Mesodermal cell (in vitro differentiated cells): ENCODE measurements at regions not wholly inside any gene's neighbourhood (a gene's known extent, or its start where the extent isn't known, plus 50 kb on each side); places are given as distances from the start of the nearest gene placed in this dataset.
"Not testable (repeated sequence)": the region's sequence is repeated elsewhere in the genome, so short reads cannot be mapped to it uniquely, and the experiment has no call there.

Experiments
- H3K27ac ChIP-seq: 2 replicates; pipeline ENCODE4 v1.7.0; 2013; ENCODE audit warnings: mild to moderate bottlenecking, low read depth, low read length, moderate library complexity; ENCODE audit not compliant: severe bottlenecking
- H3K36me3 ChIP-seq: 2 replicates; pipeline ENCODE4 v1.7.1; 2013; ENCODE audit warnings: mild to moderate bottlenecking, low read length, moderate library complexity; ENCODE audit not compliant: control insufficient read depth, insufficient read depth
- H3K4me1 ChIP-seq: one replicate; pipeline ENCODE4 v1.7.1; 2013; ENCODE audit warnings: mild to moderate bottlenecking, low read length; ENCODE audit not compliant: insufficient read depth, control insufficient read depth, poor library complexity, severe bottlenecking
- H3K4me3 ChIP-seq: 2 replicates; pipeline ENCODE4 v1.7.0; 2013; ENCODE audit warnings: low read length, control low read depth, mild to moderate bottlenecking; ENCODE audit not compliant: insufficient read depth, poor library complexity, severe bottlenecking; ENCODE audit errors: extremely low read depth
- H3K9me3 ChIP-seq: 2 replicates; pipeline ENCODE4 v1.7.1; 2013; ENCODE audit warnings: mild to moderate bottlenecking, low read length, moderate library complexity; ENCODE audit not compliant: control insufficient read depth
- WGBS, 2 experiments: methylation state at CpG; one replicate each; pipeline ENCODE4 v1.1.5; 2013; ENCODE audit warnings: missing lambda C conversion rate in 2 of 2; ENCODE audit not compliant: insufficient coverage in 2 of 2; 5-methylcytosine and 5-hydroxymethylcytosine counted together

DNA sequence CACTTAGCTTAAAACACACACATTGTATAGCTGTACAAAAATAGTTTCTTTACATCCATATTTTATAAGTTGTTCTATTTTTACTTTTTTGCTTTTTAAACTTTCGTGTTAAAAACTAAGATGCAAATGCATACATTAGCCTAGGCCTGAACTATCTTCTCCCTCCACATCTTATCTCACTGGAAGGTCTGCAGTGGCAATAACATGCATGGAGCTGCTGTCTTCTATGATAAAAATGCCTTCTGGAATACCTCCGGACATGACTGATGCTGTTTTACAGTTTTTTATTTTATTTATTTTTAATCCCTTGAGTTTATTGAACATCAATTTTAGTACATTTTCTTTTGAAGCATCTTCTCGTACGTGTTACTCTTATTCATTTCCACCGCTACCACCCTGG lies 112.3 kb upstream of the TSPAN8 start:
- no CpG with 5 or more reads among the region's 5 CpGs for WGBS, 2 experiments
- Histone ChIP-seq H3K9me3 (no peaks in the 10 kb centered on the region), H3K36me3 (no peaks in the 10 kb centered on the region), H3K4me1 (no peaks in the 10 kb centered on the region), H3K4me3 (no peak overlapping the region), H3K27ac (no peak overlapping the region)

DNA sequence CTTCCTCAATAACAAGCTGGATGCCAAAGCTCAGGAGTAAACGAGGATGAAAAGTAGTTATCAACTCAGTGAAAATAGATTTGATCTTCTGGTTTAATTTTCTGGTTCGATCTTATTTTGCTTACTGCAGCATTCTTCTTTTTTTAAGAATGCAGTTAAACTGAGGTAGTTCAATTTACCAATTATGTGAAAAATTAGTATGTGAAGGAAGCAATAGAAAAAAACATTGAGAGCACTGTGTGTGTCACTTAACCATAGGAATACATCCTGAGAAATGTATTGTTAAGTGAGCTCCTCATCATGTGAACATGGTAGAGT lies 111.4 kb upstream of the TSPAN8 start:
- 50% methylated on average over 2 of the region's 2 CpGs; no CpG with 5 or more reads in 1 of the 2 experiments for WGBS, 2 experiments
- Histone ChIP-seq H3K4me3 (no peak overlapping the region), H3K4me1 (no peaks in the 10 kb centered on the region), H3K9me3 (no peaks in the 10 kb centered on the region), H3K36me3 (no peaks in the 10 kb centered on the region), H3K27ac (no peak overlapping the region)

DNA sequence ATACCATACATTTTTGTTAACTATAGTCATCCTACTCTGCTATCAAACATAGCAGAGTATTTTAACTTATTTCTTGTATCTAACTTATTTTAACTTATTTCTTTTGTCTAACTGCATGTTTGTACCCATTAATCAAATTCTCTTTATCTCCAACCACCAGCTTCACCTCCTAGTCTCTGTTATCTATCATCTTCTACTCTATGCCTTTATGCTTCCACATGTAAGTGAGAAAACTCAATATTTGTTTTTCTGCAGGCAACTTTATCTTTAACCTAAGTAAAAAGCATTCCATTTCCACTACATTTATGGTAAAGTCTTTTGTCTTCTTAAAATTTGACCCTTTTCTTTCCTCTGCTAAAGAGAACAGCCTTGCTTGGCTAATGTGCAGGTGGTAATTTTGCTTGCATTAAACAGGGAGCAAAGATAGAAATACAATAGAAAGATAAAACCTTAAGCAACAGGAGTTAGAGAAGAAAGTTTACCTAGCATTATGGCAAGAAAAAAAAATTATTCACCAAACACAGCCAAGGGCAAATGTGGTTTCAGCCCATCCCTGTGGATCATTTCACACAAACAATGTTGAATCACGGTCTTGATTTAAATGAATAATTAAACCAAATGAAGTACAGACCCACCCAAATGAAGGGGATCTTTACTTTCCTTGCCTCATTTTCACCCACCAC lies 110.9 kb upstream of the TSPAN8 start:
- Histone ChIP-seq H3K4me3 (no peak overlapping the region), H3K9me3 (no peaks in the 10 kb centered on the region), H3K4me1 (no peaks in the 10 kb centered on the region), H3K27ac (no peak overlapping the region), H3K36me3 (no peaks in the 10 kb centered on the region)
- no CpG with 5 or more reads among the region's 1 CpG for WGBS, 2 experiments

DNA sequence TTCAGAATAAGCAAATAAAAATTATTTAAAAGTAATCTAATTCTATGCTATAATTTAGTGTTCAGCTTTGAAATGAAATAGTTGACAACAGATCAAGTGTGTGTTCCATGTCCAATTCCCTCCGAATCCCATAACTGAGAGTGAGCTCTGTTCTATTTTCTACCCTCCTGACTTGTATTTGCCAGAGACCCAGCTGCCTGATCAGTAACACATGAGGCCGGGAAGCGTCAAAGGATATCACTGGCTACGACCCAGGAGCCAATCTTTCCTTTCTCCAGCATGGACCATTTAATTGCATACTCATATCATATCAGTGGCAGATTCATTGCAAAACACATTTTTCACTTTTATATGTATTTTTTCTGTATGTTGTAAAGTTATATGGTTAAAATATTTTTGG lies 108.8 kb upstream of the TSPAN8 start:
- 87 to 100% methylated on average over 1 to 4 of the region's 4 CpGs for WGBS, 2 experiments
- Histone ChIP-seq H3K27ac (no peak overlapping the region), H3K4me1 (no peaks in the 10 kb centered on the region), H3K4me3 (no peak overlapping the region), H3K9me3 (no peaks in the 10 kb centered on the region), H3K36me3 (no peaks in the 10 kb centered on the region)

DNA sequence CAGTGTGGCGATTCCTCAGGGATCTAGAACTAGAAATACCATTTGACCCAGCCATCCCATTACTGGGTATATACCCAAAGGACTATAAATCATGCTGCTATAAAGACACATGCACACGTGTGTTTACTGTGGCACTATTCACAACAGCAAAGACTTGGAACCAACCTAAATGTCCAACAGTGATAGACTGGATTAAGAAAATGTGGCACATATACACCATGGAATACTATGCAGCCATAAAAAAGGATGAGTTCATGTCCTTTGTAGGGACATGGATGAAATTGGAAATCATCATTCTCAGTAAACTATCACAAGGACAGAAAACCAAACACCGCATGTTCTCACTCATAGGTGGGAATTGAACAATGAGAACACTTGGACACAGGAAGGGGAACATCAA lies 107.9 kb upstream of the TSPAN8 start:
- H3K27ac ChIP-seq, H3K36me3 ChIP-seq, H3K9me3 ChIP-seq, H3K4me1 ChIP-seq, H3K4me3 ChIP-seq: not testable (repeated sequence)
- WGBS, 2 experiments: no CpG with 5 or more reads among the region's 3 CpGs

DNA sequence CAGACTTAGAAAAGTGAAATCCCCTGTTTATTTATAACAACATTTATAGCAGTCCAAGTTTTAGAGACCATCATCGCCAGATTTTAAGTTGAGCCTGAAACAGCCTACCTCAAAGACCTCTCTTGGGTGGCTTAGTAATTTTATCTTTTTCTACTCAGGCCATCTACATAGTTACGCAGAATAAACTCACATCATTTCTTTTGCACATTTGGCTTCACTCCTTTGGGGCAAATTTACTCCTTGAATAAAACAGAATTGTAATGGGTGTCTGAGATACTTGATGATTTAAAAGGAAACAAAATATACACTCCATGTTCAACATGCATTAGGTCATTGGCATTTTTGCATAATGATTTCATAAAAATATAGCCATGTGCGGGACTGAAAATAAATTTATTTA lies 104.7 kb upstream of the TSPAN8 start:
- Histone ChIP-seq H3K4me3 (no peak overlapping the region), H3K27ac (no peak overlapping the region), H3K4me1 (no peaks in the 10 kb centered on the region), H3K9me3 (no peaks in the 10 kb centered on the region), H3K36me3 (no peaks in the 10 kb centered on the region)
- 80 to 100% methylated on average over 1 of the region's 3 CpGs for WGBS, 2 experiments

DNA sequence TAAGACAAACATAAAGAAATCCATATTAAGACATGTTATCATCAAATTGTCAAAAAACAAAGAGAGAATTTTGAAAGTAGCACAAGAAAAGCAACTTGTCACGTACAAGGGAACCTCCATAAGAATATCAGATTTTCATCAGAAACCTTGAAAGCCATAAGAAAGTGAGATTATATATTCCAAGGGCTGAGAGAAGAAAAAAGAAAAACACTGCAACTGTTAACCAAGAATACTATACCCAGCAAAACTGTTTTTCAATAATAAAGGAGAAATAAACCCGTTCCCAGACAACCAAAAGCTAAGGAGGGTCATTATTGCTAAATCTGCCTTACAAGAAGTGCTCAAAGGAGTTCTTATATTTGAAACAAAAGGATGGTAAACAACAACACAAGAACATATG lies 94.7 kb upstream of the TSPAN8 start:
- no peak overlapping the region for H3K4me3 ChIP-seq
- no peak overlapping the region for H3K27ac ChIP-seq
- H3K36me3 ChIP-seq: no peaks in the 10 kb centered on the region
- peaks cover 7% of the 10 kb centered on the region for H3K9me3 ChIP-seq
- WGBS, 2 experiments: no CpG with 5 or more reads among the region's 2 CpGs
- no peaks in the 10 kb centered on the region for H3K4me1 ChIP-seq

DNA sequence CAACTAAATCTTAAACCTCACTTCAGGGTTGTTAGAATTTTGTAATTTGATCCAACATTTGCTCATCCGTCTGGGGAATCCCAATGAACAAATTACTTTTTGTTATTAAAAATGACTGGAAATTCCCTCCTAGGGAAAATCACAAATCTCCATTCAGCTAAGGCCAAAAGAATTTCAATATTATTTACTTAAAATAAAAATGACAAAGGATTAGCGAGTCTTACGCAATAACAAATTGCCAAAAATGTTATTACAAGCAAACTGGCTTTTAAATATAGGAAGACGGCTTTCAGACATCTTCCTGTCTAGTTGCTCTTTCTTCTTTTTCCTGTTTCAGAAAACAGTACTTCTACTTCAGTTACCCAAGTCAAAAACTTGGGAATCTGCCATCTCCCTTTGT lies 92.4 kb upstream of the TSPAN8 start:
- 67 to 79% methylated on average over 1 to 2 of the region's 4 CpGs for WGBS, 2 experiments
- H3K36me3 ChIP-seq: no peaks in the 10 kb centered on the region
- no peaks in the 10 kb centered on the region for H3K4me1 ChIP-seq
- H3K4me3 ChIP-seq: no peak overlapping the region
- peaks cover 7% of the 10 kb centered on the region for H3K9me3 ChIP-seq
- H3K27ac ChIP-seq: no peak overlapping the region

DNA sequence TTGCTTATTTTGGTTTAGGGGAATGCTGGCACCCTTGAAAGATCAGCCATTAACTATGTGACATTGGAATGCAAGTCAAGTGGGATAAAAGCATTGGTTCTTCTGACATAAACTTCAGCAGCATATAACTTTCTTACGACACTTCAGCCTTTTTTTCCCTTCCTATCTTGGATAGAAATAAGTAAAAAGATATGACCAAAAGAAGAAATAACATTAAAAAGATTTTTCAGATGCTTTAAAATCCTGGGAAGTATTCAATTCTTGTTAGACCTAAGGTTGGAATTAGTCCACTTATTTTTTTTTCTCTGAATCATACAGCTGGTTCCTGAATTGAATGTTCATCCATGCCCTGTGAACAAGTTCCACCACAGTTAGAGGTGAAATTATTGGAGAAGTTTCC lies 85.6 kb upstream of the TSPAN8 start:
- no peak overlapping the region for H3K27ac ChIP-seq

DNA sequence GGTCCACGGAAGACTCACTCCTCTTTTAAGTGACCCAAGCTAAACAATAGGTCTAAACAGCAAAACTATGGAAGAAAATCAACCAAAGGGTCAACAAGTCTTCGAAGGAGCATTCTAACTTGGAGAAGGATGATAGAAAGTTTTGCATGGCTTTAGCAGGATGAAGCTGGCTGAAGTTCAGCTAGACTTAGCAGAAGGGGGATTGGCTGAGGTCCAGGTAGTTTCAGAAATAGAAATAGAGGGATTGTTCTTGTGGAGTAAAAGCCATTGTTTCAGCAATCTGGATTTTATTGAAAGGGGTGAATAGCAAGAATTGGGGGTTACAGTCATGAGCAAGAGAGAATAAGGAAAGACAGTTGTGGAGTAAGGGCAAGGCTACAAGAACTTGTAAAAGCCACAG lies 84.7 kb upstream of the TSPAN8 start:
- H3K4me1 ChIP-seq: no peaks in the 10 kb centered on the region
- H3K36me3 ChIP-seq: no peaks in the 10 kb centered on the region
- H3K9me3 ChIP-seq: no peaks in the 10 kb centered on the region
- H3K4me3 ChIP-seq: no peak overlapping the region
- no peak overlapping the region for H3K27ac ChIP-seq
- 79 to 82% methylated on average over 2 of the region's 2 CpGs for WGBS, 2 experiments

More for the DNA sequence above, 85.6 kb upstream of the TSPAN8 start:
- Histone ChIP-seq H3K4me3 (no peak overlapping the region), H3K9me3 (no peaks in the 10 kb centered on the region), H3K36me3 (no peaks in the 10 kb centered on the region), H3K4me1 (no peaks in the 10 kb centered on the region)
- no CpG with 5 or more reads among the region's 1 CpG for WGBS, 2 experiments

DNA sequence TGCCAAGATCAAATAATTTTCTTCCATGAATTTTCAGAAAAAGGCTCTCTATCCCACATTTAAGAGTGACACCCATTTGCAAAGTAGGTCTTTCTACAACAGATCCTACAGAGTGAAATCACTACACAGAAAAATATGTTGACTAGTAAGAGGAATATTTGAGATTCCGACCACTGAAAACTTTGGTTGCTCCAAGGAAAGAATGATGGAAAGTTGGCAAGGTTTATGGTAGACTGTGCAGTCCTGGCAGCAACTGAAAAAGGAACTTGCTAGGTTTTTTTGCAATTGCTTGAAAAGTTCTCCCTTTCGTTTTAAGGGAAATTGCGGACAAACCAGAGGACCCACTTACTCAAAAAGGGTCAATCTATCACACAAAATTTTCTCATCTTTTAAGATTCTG lies 83.1 kb upstream of the TSPAN8 start:
- Histone ChIP-seq H3K4me3 (no peak overlapping the region), H3K27ac (no peak overlapping the region), H3K4me1 (no peaks in the 10 kb centered on the region), H3K9me3 (no peaks in the 10 kb centered on the region), H3K36me3 (no peaks in the 10 kb centered on the region)
- WGBS, 2 experiments: 90 to 93% methylated on average over 1 to 2 of the region's 3 CpGs
